22Rv1 (cell line): ENCODE measurements at regions not wholly inside any gene's neighbourhood (a gene's known extent, or its start where the extent isn't known, plus 50 kb on each side); places are given as distances from the start of the nearest gene placed in this dataset.

Experiments
- ZFX ChIP-seq: fragments of 450-650 bp; IDR thresholded peaks from 2 replicates; pipeline ENCODE4 v1.6.1; 2017; ENCODE audit warnings: antibody characterized with exemption, borderline replicate concordance
- TF ChIP-seq, protein P1 (sequence below): fragments of 450-650 bp; IDR thresholded peaks from 2 replicates; pipeline ENCODE4 v1.5.1; 2017; ENCODE audit warnings: mild to moderate bottlenecking

DNA sequence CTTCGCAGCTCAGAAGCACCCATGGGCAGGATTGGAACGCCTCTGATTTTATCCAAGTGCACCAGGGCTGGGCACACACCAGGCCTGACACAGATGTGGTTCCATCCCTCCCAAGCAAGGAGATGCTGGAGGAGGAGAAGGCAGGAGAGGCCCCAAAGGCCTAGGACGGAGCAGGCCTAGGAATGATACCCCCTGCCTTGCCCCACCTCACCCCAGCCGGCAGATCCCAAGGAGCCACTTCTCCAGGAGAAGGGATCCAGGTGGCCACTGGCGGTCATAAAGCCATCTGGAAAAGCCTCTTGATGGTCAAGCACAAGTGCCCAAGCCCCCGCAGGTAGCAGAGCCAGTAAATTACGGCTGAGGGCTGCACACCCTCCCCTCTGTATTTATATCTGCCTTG, 211.8 kb downstream of the TBC1D2B start:
- TF ChIP-seq, protein P1, sequence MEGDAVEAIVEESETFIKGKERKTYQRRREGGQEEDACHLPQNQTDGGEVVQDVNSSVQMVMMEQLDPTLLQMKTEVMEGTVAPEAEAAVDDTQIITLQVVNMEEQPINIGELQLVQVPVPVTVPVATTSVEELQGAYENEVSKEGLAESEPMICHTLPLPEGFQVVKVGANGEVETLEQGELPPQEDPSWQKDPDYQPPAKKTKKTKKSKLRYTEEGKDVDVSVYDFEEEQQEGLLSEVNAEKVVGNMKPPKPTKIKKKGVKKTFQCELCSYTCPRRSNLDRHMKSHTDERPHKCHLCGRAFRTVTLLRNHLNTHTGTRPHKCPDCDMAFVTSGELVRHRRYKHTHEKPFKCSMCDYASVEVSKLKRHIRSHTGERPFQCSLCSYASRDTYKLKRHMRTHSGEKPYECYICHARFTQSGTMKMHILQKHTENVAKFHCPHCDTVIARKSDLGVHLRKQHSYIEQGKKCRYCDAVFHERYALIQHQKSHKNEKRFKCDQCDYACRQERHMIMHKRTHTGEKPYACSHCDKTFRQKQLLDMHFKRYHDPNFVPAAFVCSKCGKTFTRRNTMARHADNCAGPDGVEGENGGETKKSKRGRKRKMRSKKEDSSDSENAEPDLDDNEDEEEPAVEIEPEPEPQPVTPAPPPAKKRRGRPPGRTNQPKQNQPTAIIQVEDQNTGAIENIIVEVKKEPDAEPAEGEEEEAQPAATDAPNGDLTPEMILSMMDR, result no peak
- no peak for TF ChIP-seq ZFX
